ENCODE measurements at regions not wholly inside any gene's neighbourhood (a gene's known extent, or its start where the extent isn't known, plus 50 kb on each side); places are given as distances from the start of the nearest gene placed in this dataset.
"Not testable (repeated sequence)": the region's sequence is repeated elsewhere in the genome, so short reads cannot be mapped to it uniquely, and the experiment has no call there.

GRCh38 chr4:43567644-43568043 is 675.1 kb downstream of the GRXCR1 start:
- no peaks in the 10 kb centered on the region for H3K27me3 ChIP-seq (ENCODE audit: insufficient read depth, insufficient read length)
- H3K4me3 ChIP-seq (ENCODE audit: insufficient read length, low read depth) = no peak overlapping the region
- TF ChIP-seq SUZ12 (IDR thresholded peaks at IDR 0.05; ENCODE audit: extremely low read depth, insufficient read depth, insufficient read length) = no peak
- no peak for TF ChIP-seq ZNF274 (IDR thresholded peaks at IDR 0.05; ENCODE audit: low read depth, low read length)
- TF ChIP-seq YY1 (IDR thresholded peaks at IDR 0.05; ENCODE audit: insufficient read depth, insufficient read length) = no peak
- H3K9me3 ChIP-seq (ENCODE audit: insufficient read depth, low read length) = no peaks in the 10 kb centered on the region
- no peak for DNase-seq (ENCODE audit: low read depth, low spot score)
- H3K4me1 ChIP-seq (ENCODE audit: insufficient read depth, insufficient read length) = no peaks in the 10 kb centered on the region
- no peak overlapping the region for H3K9ac ChIP-seq (ENCODE audit: insufficient read length, low read depth)
- no peaks in the 10 kb centered on the region for H3K36me3 ChIP-seq (ENCODE audit: insufficient read depth, insufficient read length, low read length)

GRCh38 chr4:43586813-43587212 is 694.3 kb downstream of the GRXCR1 start:
- no peaks in the 10 kb centered on the region for H3K4me1 ChIP-seq (ENCODE audit: insufficient read depth, insufficient read length)
- TF ChIP-seq ZNF274 (IDR thresholded peaks at IDR 0.05; ENCODE audit: low read depth, low read length) (no peak), YY1 (IDR thresholded peaks at IDR 0.05; ENCODE audit: insufficient read depth, insufficient read length) (no peak), SUZ12 (IDR thresholded peaks at IDR 0.05; ENCODE audit: extremely low read depth, insufficient read depth, insufficient read length) (no peak)
- H3K27me3 ChIP-seq (ENCODE audit: insufficient read depth, insufficient read length) = no peaks in the 10 kb centered on the region
- no peak overlapping the region for H3K4me3 ChIP-seq (ENCODE audit: insufficient read length, low read depth)
- H3K9me3 ChIP-seq (ENCODE audit: insufficient read depth, low read length) = no peaks in the 10 kb centered on the region
- H3K9ac ChIP-seq (ENCODE audit: insufficient read length, low read depth) = no peak overlapping the region
- DNase-seq (ENCODE audit: low read depth, low spot score) = no peak
- no peaks in the 10 kb centered on the region for H3K36me3 ChIP-seq (ENCODE audit: insufficient read depth, insufficient read length, low read length)

- Histone ChIP-seq H3K9ac (ENCODE audit: insufficient read length, low read depth) (no peak overlapping the region), H3K36me3 (ENCODE audit: insufficient read depth, insufficient read length, low read length) (no peaks in the 10 kb centered on the region), H3K4me3 (ENCODE audit: insufficient read length, low read depth) (no peak overlapping the region), H3K27me3 (ENCODE audit: insufficient read depth, insufficient read length) (no peaks in the 10 kb centered on the region), H3K9me3 (ENCODE audit: insufficient read depth, low read length) (no peaks in the 10 kb centered on the region), H3K4me1 (ENCODE audit: insufficient read depth, insufficient read length) (no peaks in the 10 kb centered on the region)
- no peak for TF ChIP-seq YY1 (IDR thresholded peaks at IDR 0.05; ENCODE audit: insufficient read depth, insufficient read length)
- no peak for DNase-seq (ENCODE audit: low read depth, low spot score)
Measured at GRCh38 chr4:43587758-43588157, 695.2 kb downstream of the GRXCR1 start.

- no peak for DNase-seq (ENCODE audit: low read depth, low spot score)
- Histone ChIP-seq H3K9me3 (ENCODE audit: insufficient read depth, low read length) (no peaks in the 10 kb centered on the region), H3K27me3 (ENCODE audit: insufficient read depth, insufficient read length) (no peaks in the 10 kb centered on the region), H3K4me1 (ENCODE audit: insufficient read depth, insufficient read length) (no peaks in the 10 kb centered on the region), H3K9ac (ENCODE audit: insufficient read length, low read depth) (no peak overlapping the region), H3K36me3 (ENCODE audit: insufficient read depth, insufficient read length, low read length) (no peaks in the 10 kb centered on the region), H3K4me3 (ENCODE audit: insufficient read length, low read depth) (no peak overlapping the region)
- TF ChIP-seq SUZ12 (IDR thresholded peaks at IDR 0.05; ENCODE audit: extremely low read depth, insufficient read depth, insufficient read length) = no peak
- no peak for TF ChIP-seq YY1 (IDR thresholded peaks at IDR 0.05; ENCODE audit: insufficient read depth, insufficient read length)
- no peak for TF ChIP-seq ZNF274 (IDR thresholded peaks at IDR 0.05; ENCODE audit: low read depth, low read length)
Measured at GRCh38 chr4:43607400-43607799, 714.9 kb downstream of the GRXCR1 start.

GRCh38 chr4:43607827-43608461 is 715.4 kb downstream of the GRXCR1 start:
- H3K36me3 ChIP-seq (ENCODE audit: insufficient read depth, insufficient read length, low read length) = no peaks in the 10 kb centered on the region
- H3K27me3 ChIP-seq (ENCODE audit: insufficient read depth, insufficient read length) = no peaks in the 10 kb centered on the region
- TF ChIP-seq ZNF274 (IDR thresholded peaks at IDR 0.05; ENCODE audit: low read depth, low read length) (no peak), YY1 (IDR thresholded peaks at IDR 0.05; ENCODE audit: insufficient read depth, insufficient read length) (no peak), SUZ12 (IDR thresholded peaks at IDR 0.05; ENCODE audit: extremely low read depth, insufficient read depth, insufficient read length) (no peak)
- H3K4me1 ChIP-seq (ENCODE audit: insufficient read depth, insufficient read length) = no peaks in the 10 kb centered on the region
- H3K9me3 ChIP-seq (ENCODE audit: insufficient read depth, low read length) = no peaks in the 10 kb centered on the region
- H3K9ac ChIP-seq (ENCODE audit: insufficient read length, low read depth) = no peak overlapping the region
- DNase-seq (ENCODE audit: low read depth, low spot score) = no peak
- no peak overlapping the region for H3K4me3 ChIP-seq (ENCODE audit: insufficient read length, low read depth)

GRCh38 chr4:43619219-43619618 is 726.7 kb downstream of the GRXCR1 start:
- H3K27me3 ChIP-seq (ENCODE audit: insufficient read depth, insufficient read length) = no peaks in the 10 kb centered on the region
- no peak overlapping the region for H3K4me3 ChIP-seq (ENCODE audit: insufficient read length, low read depth)
- no peak overlapping the region for H3K9ac ChIP-seq (ENCODE audit: insufficient read length, low read depth)
- TF ChIP-seq YY1 (IDR thresholded peaks at IDR 0.05; ENCODE audit: insufficient read depth, insufficient read length) (no peak), SUZ12 (IDR thresholded peaks at IDR 0.05; ENCODE audit: extremely low read depth, insufficient read depth, insufficient read length) (no peak), ZNF274 (IDR thresholded peaks at IDR 0.05; ENCODE audit: low read depth, low read length) (no peak)
- H3K9me3 ChIP-seq (ENCODE audit: insufficient read depth, low read length) = peaks cover 4% of the 10 kb centered on the region; the same call in 1 of the 2 replicates
- no peak for DNase-seq (ENCODE audit: low read depth, low spot score)
- no peaks in the 10 kb centered on the region for H3K4me1 ChIP-seq (ENCODE audit: insufficient read depth, insufficient read length)
- H3K36me3 ChIP-seq (ENCODE audit: insufficient read depth, insufficient read length, low read length) = no peaks in the 10 kb centered on the region

GRCh38 chr4:43637893-43638292 is 745.4 kb downstream of the GRXCR1 start:
- H3K9ac ChIP-seq (ENCODE audit: insufficient read length, low read depth); H3K36me3 ChIP-seq (ENCODE audit: insufficient read depth, insufficient read length, low read length); H3K27me3 ChIP-seq (ENCODE audit: insufficient read depth, insufficient read length); H3K9me3 ChIP-seq (ENCODE audit: insufficient read depth, low read length); DNase-seq (ENCODE audit: low read depth, low spot score); H3K4me1 ChIP-seq (ENCODE audit: insufficient read depth, insufficient read length); H3K4me3 ChIP-seq (ENCODE audit: insufficient read length, low read depth): not testable (repeated sequence)

GRCh38 chr4:43651991-43652390 is 759.5 kb downstream of the GRXCR1 start:
- Histone ChIP-seq H3K36me3 (ENCODE audit: insufficient read depth, insufficient read length, low read length) (no peaks in the 10 kb centered on the region), H3K4me1 (ENCODE audit: insufficient read depth, insufficient read length) (no peaks in the 10 kb centered on the region), H3K9me3 (ENCODE audit: insufficient read depth, low read length) (no peaks in the 10 kb centered on the region), H3K9ac (ENCODE audit: insufficient read length, low read depth) (no peak overlapping the region), H3K27me3 (ENCODE audit: insufficient read depth, insufficient read length) (no peaks in the 10 kb centered on the region), H3K4me3 (ENCODE audit: insufficient read length, low read depth) (no peak overlapping the region)
- no peak for TF ChIP-seq ZNF274 (IDR thresholded peaks at IDR 0.05; ENCODE audit: low read depth, low read length)
- TF ChIP-seq YY1 (IDR thresholded peaks at IDR 0.05; ENCODE audit: insufficient read depth, insufficient read length) = no peak
- no peak for TF ChIP-seq SUZ12 (IDR thresholded peaks at IDR 0.05; ENCODE audit: extremely low read depth, insufficient read depth, insufficient read length)
- no peak for DNase-seq (ENCODE audit: low read depth, low spot score)

GRCh38 chr4:43659547-43659946 is 767.0 kb downstream of the GRXCR1 start:
- not testable (repeated sequence) for H3K36me3 ChIP-seq (ENCODE audit: insufficient read depth, insufficient read length, low read length); H3K4me1 ChIP-seq (ENCODE audit: insufficient read depth, insufficient read length); H3K9me3 ChIP-seq (ENCODE audit: insufficient read depth, low read length); H3K4me3 ChIP-seq (ENCODE audit: insufficient read length, low read depth); H3K9ac ChIP-seq (ENCODE audit: insufficient read length, low read depth); DNase-seq (ENCODE audit: low read depth, low spot score); H3K27me3 ChIP-seq (ENCODE audit: insufficient read depth, insufficient read length)

GRCh38 chr4:43672265-43672885 is 776.2 kb downstream of the KCTD8 start:
- not testable (repeated sequence) for H3K36me3 ChIP-seq (ENCODE audit: insufficient read depth, insufficient read length, low read length); H3K9me3 ChIP-seq (ENCODE audit: insufficient read depth, low read length); H3K27me3 ChIP-seq (ENCODE audit: insufficient read depth, insufficient read length); H3K4me3 ChIP-seq (ENCODE audit: insufficient read length, low read depth); DNase-seq (ENCODE audit: low read depth, low spot score); H3K9ac ChIP-seq (ENCODE audit: insufficient read length, low read depth); H3K4me1 ChIP-seq (ENCODE audit: insufficient read depth, insufficient read length)
